ES-I3 (cell line): ENCODE measurements at regions not wholly inside any gene's neighbourhood (a gene's known extent, or its start where the extent isn't known, plus 50 kb on each side); places are given as distances from the start of the nearest gene placed in this dataset.

Experiments used
- H3K36me3 ChIP-seq: 2 replicates; pipeline ENCODE4 v1.6.1; 2013; ENCODE audit warnings: mild to moderate bottlenecking, low read length, control low read depth, moderate library complexity; ENCODE audit not compliant: insufficient read depth
- H3K4me1 ChIP-seq: 2 replicates; pipeline ENCODE4 v1.6.1; 2013; ENCODE audit warnings: mild to moderate bottlenecking, control low read depth, low read length; ENCODE audit not compliant: insufficient read depth
- H3K9ac ChIP-seq: 2 replicates; pipeline ENCODE4 v1.6.1; 2013; ENCODE audit warnings: low read depth, mild to moderate bottlenecking, low read length, moderate library complexity
- H3K9me3 ChIP-seq: 2 replicates; pipeline ENCODE4 v1.6.1; 2013; ENCODE audit warnings: mild to moderate bottlenecking, low read length, moderate library complexity; ENCODE audit not compliant: control insufficient read depth, insufficient read depth

DNA sequence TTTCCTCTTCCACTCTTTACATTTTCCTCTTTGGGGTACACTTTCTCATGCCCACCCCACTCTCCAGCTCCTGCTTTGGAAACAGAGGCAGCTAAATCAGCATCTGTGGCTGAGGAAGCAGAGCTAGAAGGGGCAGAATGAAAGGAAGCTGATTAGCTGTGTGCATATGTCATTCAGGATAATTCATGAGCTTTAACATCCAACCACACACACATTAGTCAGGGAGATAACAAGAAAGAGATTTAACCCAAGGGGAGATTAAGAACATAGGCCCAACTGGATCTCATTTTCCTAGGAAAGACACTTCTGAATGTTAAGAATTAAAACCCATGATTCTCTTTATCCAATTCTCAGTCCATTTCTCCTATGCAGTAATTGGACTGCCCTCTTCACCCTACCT lies 405.5 kb downstream of the TBC1D4 start:
- no peak overlapping the region for H3K9ac ChIP-seq
- no peaks in the 10 kb centered on the region for H3K36me3 ChIP-seq
- H3K9me3 ChIP-seq: peaks cover 3% of the 10 kb centered on the region; the same call in 1 of the 2 replicates
- H3K4me1 ChIP-seq: no peaks in the 10 kb centered on the region

GRCh38 chr13:75073786-75074185 lies 408.2 kb downstream of the TBC1D4 start:
- Histone ChIP-seq H3K9ac (no peak overlapping the region), H3K4me1 (no peaks in the 10 kb centered on the region), H3K36me3 (no peaks in the 10 kb centered on the region), H3K9me3 (no peaks in the 10 kb centered on the region)

GRCh38 chr13:75072891-75073290 lies 409.1 kb downstream of the TBC1D4 start:
- Histone ChIP-seq H3K4me1 (no peaks in the 10 kb centered on the region), H3K9ac (no peak overlapping the region), H3K36me3 (no peaks in the 10 kb centered on the region), H3K9me3 (no peaks in the 10 kb centered on the region)

GRCh38 chr13:75072368-75072767 lies 409.6 kb downstream of the TBC1D4 start:
- H3K9me3 ChIP-seq: no peaks in the 10 kb centered on the region
- no peaks in the 10 kb centered on the region for H3K36me3 ChIP-seq
- H3K9ac ChIP-seq: no peak overlapping the region
- no peaks in the 10 kb centered on the region for H3K4me1 ChIP-seq

DNA sequence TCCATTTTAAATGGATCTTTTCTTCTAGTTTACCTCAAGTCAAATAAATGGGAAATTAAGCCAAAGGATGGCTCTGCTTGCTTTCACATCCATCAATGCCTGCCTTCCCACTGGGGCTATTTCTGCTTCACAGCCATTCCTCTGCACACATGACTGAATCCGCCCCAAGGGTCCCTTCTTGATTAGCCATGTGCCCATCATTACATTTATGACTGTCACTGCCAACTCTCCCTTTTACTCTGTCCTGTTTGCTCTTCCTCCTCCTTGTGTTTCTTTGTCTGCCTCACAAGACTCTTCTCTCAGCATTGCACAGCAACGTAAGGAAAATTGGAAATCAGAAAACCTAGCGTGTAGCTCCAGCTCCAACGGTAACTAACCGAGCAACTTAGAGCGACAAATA lies 410.2 kb downstream of the TBC1D4 start:
- Histone ChIP-seq H3K4me1 (no peaks in the 10 kb centered on the region), H3K9me3 (no peaks in the 10 kb centered on the region), H3K9ac (no peak overlapping the region), H3K36me3 (no peaks in the 10 kb centered on the region)

GRCh38 chr13:75071395-75071794 lies 410.6 kb downstream of the TBC1D4 start:
- Histone ChIP-seq H3K9me3 (no peaks in the 10 kb centered on the region), H3K9ac (no peak overlapping the region), H3K36me3 (no peaks in the 10 kb centered on the region), H3K4me1 (no peaks in the 10 kb centered on the region)

DNA sequence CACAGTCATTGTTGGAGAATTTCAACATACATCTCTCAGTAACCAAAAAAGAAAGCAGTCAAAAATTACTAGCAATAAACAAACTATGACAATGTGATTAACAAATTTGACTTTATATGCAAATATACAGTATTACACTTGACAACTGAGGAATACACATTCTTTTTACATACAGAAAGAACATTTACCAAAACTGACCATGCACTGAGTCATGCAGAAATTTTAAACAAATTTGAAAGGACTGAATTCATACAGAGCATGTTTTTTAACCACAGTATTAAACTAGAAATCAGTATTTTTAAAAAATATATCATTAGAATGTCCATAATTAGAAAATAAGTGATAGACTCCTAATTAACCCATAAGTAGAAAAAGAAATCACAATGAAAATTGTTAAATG lies 420.1 kb downstream of the TBC1D4 start:
- H3K9me3 ChIP-seq: no peaks in the 10 kb centered on the region
- H3K36me3 ChIP-seq: no peaks in the 10 kb centered on the region
- no peak overlapping the region for H3K9ac ChIP-seq
- no peaks in the 10 kb centered on the region for H3K4me1 ChIP-seq

DNA sequence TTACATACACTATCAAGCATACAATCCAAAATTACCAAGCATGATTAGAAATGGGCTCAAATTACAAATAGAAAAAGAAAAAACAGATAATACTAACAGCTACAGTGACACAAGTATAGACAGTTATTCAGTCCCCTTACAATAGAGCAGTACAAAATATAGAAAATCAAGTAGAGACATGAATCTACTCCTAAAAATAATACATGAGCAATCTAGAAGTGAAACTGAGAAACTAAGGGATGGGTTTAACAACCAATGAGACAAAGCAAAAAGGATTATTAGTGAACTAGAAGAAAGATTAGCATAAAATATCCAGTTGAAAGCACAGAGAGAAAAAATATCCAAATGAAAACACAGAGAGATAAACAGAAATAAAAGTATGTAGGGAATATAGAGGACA lies 426.7 kb downstream of the TBC1D4 start:
- H3K9me3 ChIP-seq: no peaks in the 10 kb centered on the region
- H3K4me1 ChIP-seq: no peaks in the 10 kb centered on the region
- no peaks in the 10 kb centered on the region for H3K36me3 ChIP-seq
- H3K9ac ChIP-seq: no peak overlapping the region

DNA sequence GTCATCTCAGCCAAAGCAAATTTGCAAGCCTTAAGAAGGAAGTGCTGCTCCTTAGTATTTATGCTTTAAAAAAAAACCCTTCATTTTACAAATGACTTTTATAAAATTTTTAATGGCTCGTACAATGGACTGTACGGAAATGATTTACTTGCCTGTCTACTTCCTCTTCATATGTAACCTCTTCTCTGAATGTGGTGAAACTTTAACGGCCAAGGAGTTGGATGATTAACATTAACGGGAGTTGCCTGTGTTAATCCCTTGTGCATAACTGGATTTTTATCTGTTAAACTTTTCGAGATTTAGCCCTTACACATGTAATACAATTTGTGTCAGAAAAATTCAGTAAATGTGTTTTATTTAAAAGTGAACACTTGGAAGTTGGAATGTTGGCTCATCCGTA lies 429.4 kb downstream of the TBC1D4 start:
- no peaks in the 10 kb centered on the region for H3K36me3 ChIP-seq
- no peaks in the 10 kb centered on the region for H3K9me3 ChIP-seq
- no peaks in the 10 kb centered on the region for H3K4me1 ChIP-seq
- no peak overlapping the region for H3K9ac ChIP-seq

GRCh38 chr13:75050419-75051046 lies 431.4 kb downstream of the TBC1D4 start:
- no peaks in the 10 kb centered on the region for H3K4me1 ChIP-seq
- no peaks in the 10 kb centered on the region for H3K9me3 ChIP-seq
- no peak overlapping the region for H3K9ac ChIP-seq
- H3K36me3 ChIP-seq: no peaks in the 10 kb centered on the region

GRCh38 chr13:75049735-75050335 lies 432.1 kb downstream of the TBC1D4 start:
- Histone ChIP-seq H3K9me3 (no peaks in the 10 kb centered on the region), H3K9ac (no peak overlapping the region), H3K36me3 (no peaks in the 10 kb centered on the region), H3K4me1 (no peaks in the 10 kb centered on the region)

DNA sequence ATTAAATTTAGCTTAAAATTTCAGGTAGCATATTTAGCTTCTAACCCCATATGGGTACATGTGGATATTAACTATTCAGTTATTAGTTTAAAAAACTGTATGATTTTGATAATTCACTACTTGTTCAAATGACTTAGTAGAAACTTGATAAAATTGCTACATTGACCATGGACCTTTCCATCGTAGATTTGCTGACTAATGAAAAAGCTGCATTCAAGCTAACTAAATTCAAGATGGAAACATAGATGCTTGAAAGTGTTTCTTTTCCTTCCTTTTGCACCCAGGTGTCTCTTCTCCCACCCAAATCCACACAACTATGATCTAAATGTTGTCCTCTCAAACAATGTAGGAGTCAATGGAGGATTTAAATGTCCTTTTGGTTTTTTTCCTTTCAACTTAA lies 439.2 kb downstream of the TBC1D4 start:
- Histone ChIP-seq H3K9ac (no peak overlapping the region), H3K9me3 (no peaks in the 10 kb centered on the region), H3K4me1 (no peaks in the 10 kb centered on the region), H3K36me3 (no peaks in the 10 kb centered on the region)

GRCh38 chr13:75038393-75039113 lies 443.4 kb downstream of the TBC1D4 start:
- Histone ChIP-seq H3K4me1 (no peaks in the 10 kb centered on the region), H3K36me3 (no peaks in the 10 kb centered on the region), H3K9ac (no peak overlapping the region), H3K9me3 (0 out of 2 replicates have a peak, but pooled peaks cover 3% of the 10 kb centered on the region)

- no peaks in the 10 kb centered on the region for H3K9me3 ChIP-seq
- no peaks in the 10 kb centered on the region for H3K36me3 ChIP-seq
These were observed 456.0 kb downstream of the TBC1D4 start for GRCh38 chr13:75025956-75026355.

GRCh38 chr13:75024602-75025001 lies 457.4 kb downstream of the TBC1D4 start:
- H3K36me3 ChIP-seq: no peaks in the 10 kb centered on the region
- H3K9ac ChIP-seq: no peak overlapping the region
- no peaks in the 10 kb centered on the region for H3K9me3 ChIP-seq
- H3K4me1 ChIP-seq: no peaks in the 10 kb centered on the region

More at GRCh38 chr13:75025956-75026355, 456.0 kb downstream of the TBC1D4 start:
- Histone ChIP-seq H3K4me1 (no peaks in the 10 kb centered on the region), H3K9ac (no peak overlapping the region)
